ENCODE measurements at regions not wholly inside any gene's neighbourhood (a gene's known extent, or its start where the extent isn't known, plus 50 kb on each side); places are given as distances from the start of the nearest gene placed in this dataset.

DNA sequence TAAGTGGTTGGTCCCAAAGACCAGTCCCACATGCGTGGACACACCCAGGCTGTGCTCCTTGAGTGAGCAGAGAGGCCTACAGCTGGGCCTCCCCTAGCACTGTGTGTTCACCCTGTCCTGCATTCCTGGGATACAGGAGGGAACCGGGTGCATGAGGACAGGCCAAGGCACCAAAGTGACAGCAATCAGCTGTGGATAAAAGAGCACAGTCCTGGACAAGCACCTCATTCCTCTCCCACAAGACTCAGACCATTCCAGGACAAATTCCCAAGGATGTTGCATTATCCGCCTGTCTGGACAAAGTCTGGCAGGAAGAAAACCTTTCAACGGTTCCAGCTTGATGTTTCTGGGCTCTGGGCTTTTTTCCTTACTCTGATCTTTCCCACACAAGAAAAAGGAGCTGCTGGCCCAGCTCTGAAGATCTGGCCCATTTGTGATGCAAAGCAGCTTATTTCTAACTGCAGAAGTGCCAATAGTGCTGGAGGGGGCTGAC, 273.2 kb downstream of the ENC1 start:
- Mint-ChIP-seq H3K27me3 (ENCODE audit: unreplicated experiment) (no peaks in the 10 kb centered on the region), H3K4me1 (ENCODE audit: low read depth, unreplicated experiment) (peaks cover 9% of the 10 kb centered on the region), H3K4me3 (ENCODE audit: low read depth, unreplicated experiment) (no peak overlapping the region), H3K27ac (ENCODE audit: unreplicated experiment) (no peak overlapping the region), H3K36me3 (ENCODE audit: insufficient read depth, unreplicated experiment) (no peaks in the 10 kb centered on the region), H3K9me3 (ENCODE audit: low read depth, unreplicated experiment) (peaks cover 4% of the 10 kb centered on the region)
- TF ChIP-seq, protein P1, sequence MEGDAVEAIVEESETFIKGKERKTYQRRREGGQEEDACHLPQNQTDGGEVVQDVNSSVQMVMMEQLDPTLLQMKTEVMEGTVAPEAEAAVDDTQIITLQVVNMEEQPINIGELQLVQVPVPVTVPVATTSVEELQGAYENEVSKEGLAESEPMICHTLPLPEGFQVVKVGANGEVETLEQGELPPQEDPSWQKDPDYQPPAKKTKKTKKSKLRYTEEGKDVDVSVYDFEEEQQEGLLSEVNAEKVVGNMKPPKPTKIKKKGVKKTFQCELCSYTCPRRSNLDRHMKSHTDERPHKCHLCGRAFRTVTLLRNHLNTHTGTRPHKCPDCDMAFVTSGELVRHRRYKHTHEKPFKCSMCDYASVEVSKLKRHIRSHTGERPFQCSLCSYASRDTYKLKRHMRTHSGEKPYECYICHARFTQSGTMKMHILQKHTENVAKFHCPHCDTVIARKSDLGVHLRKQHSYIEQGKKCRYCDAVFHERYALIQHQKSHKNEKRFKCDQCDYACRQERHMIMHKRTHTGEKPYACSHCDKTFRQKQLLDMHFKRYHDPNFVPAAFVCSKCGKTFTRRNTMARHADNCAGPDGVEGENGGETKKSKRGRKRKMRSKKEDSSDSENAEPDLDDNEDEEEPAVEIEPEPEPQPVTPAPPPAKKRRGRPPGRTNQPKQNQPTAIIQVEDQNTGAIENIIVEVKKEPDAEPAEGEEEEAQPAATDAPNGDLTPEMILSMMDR (IDR thresholded peaks at IDR 0.05; ENCODE audit: unreplicated experiment) = no peak
- CTCF ChIA-PET = no interaction called here
- intact Hi-C loops (cut with micrococcal nuclease; ENCODE audit: unreplicated experiment) = no loop called here
- no peak for DNase-seq
- no TSS peak for BruUV-seq (replicated peaks)

DNA sequence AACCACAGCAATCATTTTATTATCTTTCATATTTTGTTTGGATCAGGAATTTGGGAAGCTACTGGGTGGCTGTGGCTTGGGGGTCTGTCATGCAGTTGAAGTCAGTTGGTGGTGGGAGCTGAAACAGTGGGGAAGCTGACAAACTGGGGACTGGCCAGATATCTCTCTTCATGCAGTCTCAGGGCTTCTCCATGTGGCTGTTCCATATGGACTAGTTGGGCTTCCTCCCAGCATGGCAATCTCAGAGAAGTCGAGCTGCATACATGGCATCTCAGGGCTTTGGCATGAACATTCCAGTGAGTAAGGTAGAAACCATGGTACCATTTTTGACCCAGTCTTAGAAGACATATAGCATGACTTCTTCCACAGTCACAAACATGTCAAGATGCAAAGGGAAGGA, 274.8 kb downstream of the ENC1 start:
- no peak overlapping the region for H3K27ac Mint-ChIP-seq (ENCODE audit: unreplicated experiment)
- H3K27me3 Mint-ChIP-seq (ENCODE audit: unreplicated experiment) = no peaks in the 10 kb centered on the region
- DNase-seq = no peak
- TF ChIP-seq, protein P1 (IDR thresholded peaks at IDR 0.05; ENCODE audit: unreplicated experiment) = no peak
- BruUV-seq (replicated peaks) = no TSS peak
- no peaks in the 10 kb centered on the region for H3K36me3 Mint-ChIP-seq (ENCODE audit: insufficient read depth, unreplicated experiment)
- H3K9me3 Mint-ChIP-seq (ENCODE audit: low read depth, unreplicated experiment) = peaks cover 4% of the 10 kb centered on the region
- H3K4me1 Mint-ChIP-seq (ENCODE audit: low read depth, unreplicated experiment) = peaks cover 25% of the 10 kb centered on the region
- intact Hi-C loops (cut with micrococcal nuclease; ENCODE audit: unreplicated experiment) = no loop called here
- H3K4me3 Mint-ChIP-seq (ENCODE audit: low read depth, unreplicated experiment) = no peak overlapping the region
- CTCF ChIA-PET = no interaction called here

DNA sequence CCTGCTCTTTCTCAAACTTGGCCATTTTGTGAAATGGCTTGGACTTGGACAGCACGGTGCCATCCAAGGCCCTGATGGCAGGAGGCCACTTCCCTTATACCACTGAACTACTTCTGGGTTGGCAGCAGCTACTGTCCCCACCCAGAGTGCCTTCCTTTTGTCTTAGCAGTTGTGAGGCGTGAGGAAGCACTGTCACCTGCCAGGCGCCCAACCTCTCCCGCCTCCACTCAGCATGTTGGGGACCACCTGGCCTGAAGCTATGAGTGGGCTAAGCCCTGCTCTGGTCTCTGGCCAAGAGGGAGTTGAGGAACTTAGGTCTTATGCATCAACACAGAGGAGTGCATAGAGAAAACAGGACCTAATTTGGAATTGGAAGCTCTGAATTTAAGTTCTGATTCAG, 276.0 kb downstream of the ENC1 start:
- CTCF ChIA-PET = no interaction called here
- H3K9me3 Mint-ChIP-seq (ENCODE audit: low read depth, unreplicated experiment) = peaks cover 4% of the 10 kb centered on the region
- no peak overlapping the region for H3K4me3 Mint-ChIP-seq (ENCODE audit: low read depth, unreplicated experiment)
- H3K4me1 Mint-ChIP-seq (ENCODE audit: low read depth, unreplicated experiment) = peaks cover 32% of the 10 kb centered on the region
- H3K27me3 Mint-ChIP-seq (ENCODE audit: unreplicated experiment) = no peaks in the 10 kb centered on the region
- DNase-seq = no peak
- H3K36me3 Mint-ChIP-seq (ENCODE audit: insufficient read depth, unreplicated experiment) = no peaks in the 10 kb centered on the region
- intact Hi-C loops (cut with micrococcal nuclease; ENCODE audit: unreplicated experiment) = no loop called here
- TF ChIP-seq, protein P1 (IDR thresholded peaks at IDR 0.05; ENCODE audit: unreplicated experiment) = no peak
- no peak overlapping the region for H3K27ac Mint-ChIP-seq (ENCODE audit: unreplicated experiment)
- no TSS peak for BruUV-seq (replicated peaks)

DNA sequence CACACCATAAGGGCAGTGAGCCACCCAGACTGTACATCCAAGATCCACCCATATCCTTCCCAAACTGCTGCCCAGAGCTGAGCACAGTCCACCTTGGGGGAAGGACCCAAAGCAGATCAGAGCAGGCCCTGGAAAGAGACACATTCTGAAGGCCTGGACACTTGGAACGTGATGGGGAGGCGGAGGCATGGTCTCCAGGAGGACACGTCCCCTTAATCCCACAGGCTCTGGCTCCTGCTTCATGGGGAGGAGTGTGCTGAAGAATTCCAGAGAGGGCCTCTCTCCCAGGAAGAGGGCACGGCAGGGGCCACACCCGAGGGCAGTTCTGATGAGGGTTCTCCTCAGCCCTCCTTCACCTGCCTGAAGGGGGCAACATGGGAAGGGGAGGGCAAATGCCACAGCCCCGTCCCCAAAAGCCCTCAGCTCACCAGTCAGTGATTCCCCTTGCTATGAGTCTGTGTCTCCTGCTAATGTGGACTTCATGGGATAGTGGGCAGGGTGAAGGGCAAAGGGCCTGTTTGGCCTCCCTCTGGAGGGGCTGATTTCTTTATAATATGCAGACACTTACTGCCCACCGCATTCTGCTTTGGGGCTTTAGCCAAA, 276.8 kb downstream of the ENC1 start:
- DNase-seq = no peak
- Mint-ChIP-seq H3K4me3 (ENCODE audit: low read depth, unreplicated experiment) (no peak overlapping the region), H3K9me3 (ENCODE audit: low read depth, unreplicated experiment) (peaks cover 4% of the 10 kb centered on the region), H3K27ac (ENCODE audit: unreplicated experiment) (no peak overlapping the region), H3K27me3 (ENCODE audit: unreplicated experiment) (no peaks in the 10 kb centered on the region), H3K4me1 (ENCODE audit: low read depth, unreplicated experiment) (peaks cover 32% of the 10 kb centered on the region), H3K36me3 (ENCODE audit: insufficient read depth, unreplicated experiment) (no peaks in the 10 kb centered on the region)
- intact Hi-C loops (cut with micrococcal nuclease; ENCODE audit: unreplicated experiment) = no loop called here
- CTCF ChIA-PET = interaction anchor here (0.6 kb wide), 1 partner anchor 330 kb away, joined by 3 read pairs; no protein-coding TSS in a partner anchor
- TF ChIP-seq, protein P1 (IDR thresholded peaks at IDR 0.05; ENCODE audit: unreplicated experiment) = no peak
- BruUV-seq (replicated peaks) = no TSS peak

Data from Calu3 (cell line).